K562 (cell line): ENCODE measurements at regions not wholly inside any gene's neighbourhood (a gene's known extent, or its start where the extent isn't known, plus 50 kb on each side); places are given as distances from the start of the nearest gene placed in this dataset.

ENCODE experiments used
- ATAC-seq: fragments of 200-7000 bp; cut with Tn5 transposase; 3 replicates; pipeline ENCODE4 v1.9.1; 2020; ENCODE audit warnings: moderate library complexity
- BruUV-seq: library from RNA; stranded (reverse); fragments of 400-500 nt; replicated peaks from 2 replicates; lab custom pipeline; 2021; lab: Mats Ljungman, UMichigan
- CTCF ChIA-PET: fragments of 300-600 bp; formaldehyde crosslinking; extraction: SDS; loops from one replicate; lab custom pipeline; 2021; ENCODE audit warnings: low intra/inter-chr PET ratio; lab: Yijun Ruan, JAX
- POLR2A ChIA-PET: fragments of 300-600, 350-650 bp; sonication (Branson Sonifier 250); formaldehyde crosslinking; extraction: SDS; loops from one replicate; lab custom pipeline; 2021; ENCODE audit warnings: antibody characterized with exemption, inconsistent platforms; lab: Yijun Ruan, JAX
- DNase-seq, 4 experiments: peaks; one replicate each; pipeline versions ENCODE4 v3.0.0 to v3.0.0-alpha.2; 2011 to 2018; ENCODE audit warnings: low spot score in 3 of 4, mixed read lengths in 3 of 4; ENCODE audit errors: extremely low read depth in 1 of 4
- FAIRE-seq: peaks from 2 replicates; lab custom pipeline; 2011; peaks lifted over from hg19 to GRCh38; lab: Jason Lieb, UNC
- H2AFZ ChIP-seq: 2 replicates; pipeline ENCODE4 v1.6.0; 2011; ENCODE audit warnings: low read depth, low read length, control low read depth, inconsistent platforms
- H3K27ac ChIP-seq: fragments of 200-600 bp; 3 replicates; pipeline ENCODE4 v1.8.0; 2011; ENCODE audit warnings: low read depth, mild to moderate bottlenecking, control low read depth, inconsistent platforms, low read length, moderate library complexity, mixed read lengths; ENCODE audit errors: extremely low read depth
- H3K27me3 ChIP-seq, 2 experiments: fragments of 300-600 bp in 1 of 2; 2 replicates in 1 of 2; 3 replicates in 1 of 2; pipeline versions ENCODE4 v1.6.0 to v1.8.0; 2011; ENCODE audit warnings: inconsistent platforms in 2 of 2, low read length in 2 of 2, mild to moderate bottlenecking in 1 of 2, mixed read lengths in 1 of 2, moderate library complexity in 1 of 2; ENCODE audit not compliant: control insufficient read depth in 2 of 2, insufficient read depth in 2 of 2
- H3K36me3 ChIP-seq: fragments of 300-600 bp; 3 replicates; pipeline ENCODE4 v1.8.0; 2011; ENCODE audit warnings: mild to moderate bottlenecking, low read length, inconsistent platforms; ENCODE audit not compliant: control insufficient read depth, insufficient read depth
- H3K4me1 ChIP-seq, 2 experiments: fragments of 200-600 bp in 1 of 2; replicated peaks in 1 of 2; 2 replicates in 1 of 2; 3 replicates in 1 of 2; pipeline versions ENCODE4 v1.5.1 to v1.8.0; 2011; ENCODE audit warnings: inconsistent platforms in 2 of 2, low read length in 2 of 2, mild to moderate bottlenecking in 1 of 2, mixed read lengths in 1 of 2, moderate library complexity in 1 of 2; ENCODE audit not compliant: control insufficient read depth in 2 of 2, insufficient read depth in 2 of 2
- H3K4me2 ChIP-seq: 2 replicates; pipeline ENCODE4 v1.6.1; 2011; ENCODE audit warnings: low read length, control low read depth, inconsistent platforms, mixed read lengths; ENCODE audit not compliant: insufficient read depth
- H3K4me3 ChIP-seq: fragments of 200-600 bp; sonication (generic), shearing (Covaris generic); 2 replicates; pipeline ENCODE4 v1.5.1; 2016; ENCODE audit warnings: control low read depth, inconsistent platforms
- H3K79me2 ChIP-seq: fragments of 200-600 bp; 3 replicates; pipeline ENCODE4 v1.8.0; 2011; ENCODE audit warnings: low read length, inconsistent platforms; ENCODE audit not compliant: control insufficient read depth, insufficient read depth
- H3K9ac ChIP-seq, 2 experiments: 2 replicates each; pipeline versions ENCODE4 v1.6.0 to v1.6.1; 2011; ENCODE audit warnings: low read depth in 2 of 2, low read length in 2 of 2, control low read depth in 1 of 2, inconsistent platforms in 1 of 2, mild to moderate bottlenecking in 1 of 2, mixed read lengths in 1 of 2; ENCODE audit not compliant: insufficient read depth in 1 of 2
- H3K9me1 ChIP-seq: one replicate; pipeline ENCODE4 v1.6.0; 2011; ENCODE audit warnings: inconsistent platforms, mild to moderate bottlenecking, low read length, moderate library complexity; ENCODE audit not compliant: control insufficient read depth, insufficient read depth
- H3K9me3 ChIP-seq: replicated peaks from 2 replicates; pipeline ENCODE4 v1.5.1; 2011; ENCODE audit warnings: low read depth, low read length, inconsistent platforms; ENCODE audit not compliant: control insufficient read depth, insufficient read depth
- H4K20me1 ChIP-seq: replicated peaks from 2 replicates; pipeline ENCODE4 v1.6.1; 2011; ENCODE audit warnings: low read length, inconsistent platforms, mixed read lengths; ENCODE audit not compliant: control insufficient read depth, insufficient read depth
- BRD4 ChIP-seq: fragments of 200-600 bp; sonication (generic); IDR thresholded peaks from 2 replicates; pipeline ENCODE4 v1.6.1; 2017; ENCODE audit warnings: inconsistent platforms
- COPS2 ChIP-seq: fragments of 450-650 bp; conservative IDR thresholded peaks from 2 replicates; pipeline ENCODE4 v1.6.1; 2016; ENCODE audit warnings: mild to moderate bottlenecking, moderate library complexity
- FOSL1 ChIP-seq: fragments of 200-800 bp; sonication (Bioruptor generic); conservative IDR thresholded peaks from 2 replicates; pipeline ENCODE4 v1.6.1; 2016; ENCODE audit warnings: missing genetic modification characterization, missing compliant biosample characterization
- KAT7 ChIP-seq: sonication (generic); formaldehyde crosslinking; IDR thresholded peaks from 2 replicates; pipeline ENCODE4 v1.8.0; 2022; ENCODE audit warnings: missing genetic modification reagents, mild to moderate bottlenecking, borderline replicate concordance
- MAX ChIP-seq: sonication (generic); formaldehyde crosslinking; IDR thresholded peaks from 2 replicates; pipeline ENCODE4 v1.9.0; 2022; ENCODE audit warnings: mild to moderate bottlenecking, missing genetic modification reagents
- MCM5 ChIP-seq: fragments of 450-650 bp; IDR thresholded peaks from 2 replicates; pipeline ENCODE4 v1.6.1; 2016; ENCODE audit warnings: low read depth
- NFYB ChIP-seq: IDR thresholded peaks from 2 replicates; pipeline ENCODE4 v1.6.1; 2011; ENCODE audit warnings: mild to moderate bottlenecking, moderate library complexity; ENCODE audit not compliant: insufficient read length; ENCODE audit errors: extremely low read depth
- THAP7 ChIP-seq: fragments of 250-450 bp; sonication (Bioruptor Pico); IDR thresholded peaks from 2 replicates; pipeline ENCODE4 v1.5.0; 2021
- U2AF2 ChIP-seq: fragments of 200-400 bp; formaldehyde crosslinking; optimal IDR thresholded peaks from 2 replicates; pipeline ENCODE3; 2017; ENCODE audit warnings: low read depth, mild to moderate bottlenecking, low read length
- ZHX1 ChIP-seq: fragments of 150-350 bp; conservative IDR thresholded peaks from 2 replicates; pipeline ENCODE4 v1.6.1; 2014; ENCODE audit warnings: low read length
- ZNF436 ChIP-seq: fragments of 250-450, 450-650 bp; sonication (Bioruptor Pico); formaldehyde crosslinking; IDR thresholded peaks from 2 replicates; pipeline ENCODE4 v1.7.0; 2020; ENCODE audit warnings: mild to moderate bottlenecking
- ZNF586 ChIP-seq: fragments of 450-650 bp; formaldehyde crosslinking; conservative IDR thresholded peaks from 2 replicates; pipeline ENCODE4 v1.4.0; 2020; ENCODE audit warnings: mild to moderate bottlenecking, moderate library complexity
- WGBS: fragments of 100-300 bp; shearing (Covaris generic); methylation state at CpG from one replicate; pipeline ENCODE4 v1.1.6; 2016; ENCODE audit warnings: low coverage, mixed read lengths; ENCODE audit not compliant: insufficient coverage; ENCODE audit errors: missing lambda C conversion rate; 5-methylcytosine and 5-hydroxymethylcytosine counted together
- in situ Hi-C: fragments of 300-500 bp; cut with MboI; formaldehyde crosslinking; loops from 4 replicates; pipeline ENCODE4 v1.15.0; 2018; ENCODE audit warnings: inconsistent platforms, mixed read lengths
- intact Hi-C: fragments of 100-400 bp; cut with micrococcal nuclease; formaldehyde crosslinking; loops from 2 replicates; pipeline ENCODE4 v1.14.2; 2022

GRCh38 chr6:156029286-156029985, 573.8 kb upstream of the NOX3 start (continued):
- no peak for TF ChIP-seq NFYB

- intact Hi-C loops: no loop called here
- DNase-seq: no peak
- H3K4me3 ChIP-seq: no peak overlapping the region
- no peak overlapping the region for H2AFZ ChIP-seq
- ChIA-PET CTCF (no interaction called here), POLR2A (no interaction called here)
- no peaks in the 10 kb centered on the region for H3K4me1 ChIP-seq
- no peaks in the 10 kb centered on the region for H3K79me2 ChIP-seq
- FAIRE-seq: no peak
- in situ Hi-C loops: no loop called here
- WGBS: under 1% methylated on average over 15 of the region's 15 CpGs
- ATAC-seq: no peak
- H3K36me3 ChIP-seq: no peaks in the 10 kb centered on the region
- no peak overlapping the region for H3K9ac ChIP-seq
- BruUV-seq: no TSS peak
- no peaks in the 10 kb centered on the region for H3K9me1 ChIP-seq
- H3K27ac ChIP-seq: no peak overlapping the region
- H3K27me3 ChIP-seq: no peaks in the 10 kb centered on the region
- TF ChIP-seq BRD4 (no peak), MCM5 (no peak), THAP7 (CRISPR knock-in tag) (no peak), ZHX1 (no peak), U2AF2 (no peak), MAX (CRISPR knock-in tag) (no peak), ZNF436 (CRISPR knock-in tag) (no peak), FOSL1 (no peak), COPS2 (no peak), ZNF586 (CRISPR knock-in tag) (no peak), KAT7 (no peak)
- H4K20me1 ChIP-seq: no peaks in the 10 kb centered on the region
- no peaks in the 10 kb centered on the region; the same call in 1 of the 2 replicates for H3K9me3 ChIP-seq
- no peak overlapping the region for H3K4me2 ChIP-seq
These were observed 572.9 kb upstream of the NOX3 start for GRCh38 chr6:156028335-156029131.
